ENCODE measurements at regions not wholly inside any gene's neighbourhood (a gene's known extent, or its start where the extent isn't known, plus 50 kb on each side); places are given as distances from the start of the nearest gene placed in this dataset.

DNA sequence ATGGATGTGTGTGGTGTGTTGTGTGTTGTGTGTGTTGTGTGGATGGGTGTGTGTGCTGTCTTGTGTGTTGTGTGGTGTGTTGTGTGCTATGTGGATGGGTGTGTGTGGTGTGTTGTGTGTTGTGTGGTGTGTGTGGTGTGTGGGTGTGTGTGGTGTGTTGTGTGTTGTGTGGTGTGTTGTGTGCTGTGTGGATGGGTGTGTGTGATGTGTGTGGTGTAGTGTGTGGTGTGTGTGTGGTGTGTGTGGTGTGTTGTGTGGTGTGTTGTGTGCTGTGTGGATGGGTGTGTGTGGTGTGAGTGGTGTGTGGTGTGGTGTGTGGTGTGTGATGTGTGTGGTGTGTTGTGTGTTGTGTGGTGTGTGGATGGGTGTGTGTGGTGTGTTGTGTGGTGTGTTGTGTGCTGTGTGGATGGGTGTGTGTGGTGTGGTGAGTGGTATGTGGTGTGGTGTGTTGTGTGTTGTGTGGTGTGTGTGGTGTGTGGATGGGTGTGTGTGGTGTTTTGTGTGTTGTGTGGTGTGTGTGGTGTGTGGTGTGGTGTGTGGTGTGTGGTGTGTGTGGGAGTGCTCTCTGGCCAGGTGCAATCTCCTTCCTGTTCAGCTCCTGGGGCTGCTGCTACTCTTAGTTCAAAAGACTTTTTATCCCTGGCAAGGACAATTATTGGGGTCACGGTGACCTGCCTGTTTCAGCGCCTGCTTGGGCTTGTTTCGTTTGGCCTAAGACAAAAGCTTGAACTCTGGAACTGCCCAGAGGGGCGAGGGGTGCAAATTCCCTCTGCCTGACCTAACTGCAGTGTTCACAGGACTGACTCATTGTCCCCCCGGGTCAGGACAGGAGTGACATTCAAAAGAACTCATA, 101.1 kb downstream of the UBIAD1 start:
- DNase-seq (ENCODE audit: low read depth) = no peak

DNA sequence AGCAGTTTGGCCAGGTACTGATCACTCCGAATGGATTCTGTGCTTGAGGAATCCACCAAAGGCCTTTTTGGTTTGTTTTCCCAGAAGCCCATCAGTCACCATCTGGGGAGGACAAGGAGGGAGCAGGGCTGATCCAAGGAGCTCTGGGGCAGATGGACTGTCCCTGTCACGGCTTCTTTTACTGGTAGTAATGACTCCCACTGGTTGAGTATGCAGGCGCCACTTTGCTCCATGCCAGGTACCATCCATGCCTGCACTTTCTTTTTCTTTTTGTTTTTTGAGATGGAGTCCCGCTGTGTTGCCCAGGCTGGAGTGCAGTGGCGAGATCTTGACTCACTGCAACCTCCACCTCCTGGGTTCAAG, 101.7 kb downstream of the UBIAD1 start:
- DNase-seq (ENCODE audit: low read depth) = no peak

DNA sequence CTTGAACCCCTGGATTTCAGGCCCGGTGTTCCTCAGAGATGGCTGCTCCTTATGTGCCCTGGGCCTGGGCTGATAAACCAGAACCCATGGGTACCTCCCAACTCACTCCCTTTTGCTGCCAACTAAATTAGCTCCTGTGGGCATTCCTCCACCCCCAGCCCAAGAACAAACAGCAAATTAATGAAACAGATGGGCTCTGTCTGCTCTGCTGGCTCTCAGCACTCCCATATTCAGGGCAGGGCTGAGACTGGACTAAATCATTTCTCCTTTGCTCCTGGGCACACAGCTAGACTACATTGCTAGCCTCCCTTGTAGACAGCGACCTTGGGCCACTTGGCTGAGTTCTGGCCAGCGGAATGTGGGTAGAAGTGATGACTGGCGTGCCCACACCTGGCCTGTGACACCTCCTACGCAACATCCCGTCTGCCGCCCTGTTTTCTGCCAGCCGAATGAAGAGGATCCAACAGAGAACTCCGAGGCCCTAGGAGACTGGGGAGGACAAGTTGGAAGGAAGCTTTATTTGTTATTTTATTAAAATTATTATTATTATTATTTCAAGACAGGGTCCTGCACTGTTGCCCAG, 101.9 kb upstream of the DISP3 start:
- DNase-seq (ENCODE audit: low read depth) = no peak

DNA sequence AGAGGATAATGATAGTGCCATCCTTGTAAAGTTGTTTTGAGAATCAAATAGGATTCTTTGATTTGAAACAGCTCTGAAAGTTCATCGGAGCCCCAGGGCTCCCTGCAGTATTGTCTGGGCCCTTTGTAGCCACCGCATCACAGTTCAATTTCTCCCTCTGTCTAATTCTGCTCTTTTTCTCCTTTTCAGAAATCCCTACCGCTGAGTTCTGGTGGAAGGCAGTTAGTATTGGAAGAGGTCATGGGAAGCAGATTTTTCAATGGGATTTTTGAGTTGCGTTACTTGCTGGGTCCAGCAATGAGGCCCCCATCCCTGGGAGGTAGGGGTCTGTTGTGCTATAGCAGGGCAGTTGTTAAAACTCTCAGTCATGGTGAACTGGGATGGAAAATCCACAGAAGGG, 101.0 kb upstream of the DISP3 start:
- no peak for DNase-seq (ENCODE audit: low read depth)

DNA sequence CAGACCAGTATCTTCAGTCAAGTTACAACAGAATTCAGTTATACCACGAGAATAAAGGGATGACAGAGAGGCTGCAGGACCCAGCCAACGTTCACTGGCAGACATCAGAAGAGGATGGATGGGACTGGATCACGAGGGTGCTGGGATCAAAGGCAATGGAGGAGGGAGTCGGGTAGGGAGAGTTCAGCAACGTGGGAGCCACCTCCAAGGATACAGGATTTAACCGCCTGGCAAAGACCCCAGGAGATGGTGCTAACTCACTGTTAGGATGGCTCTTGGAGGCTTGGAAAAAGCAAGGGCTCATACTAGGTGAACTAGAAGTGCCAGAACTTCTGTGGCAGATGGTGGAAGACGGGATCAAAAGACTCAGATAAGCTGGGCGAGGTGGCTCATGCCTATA, 99.1 kb upstream of the DISP3 start:
- DNase-seq (ENCODE audit: low read depth) = no peak

DNA sequence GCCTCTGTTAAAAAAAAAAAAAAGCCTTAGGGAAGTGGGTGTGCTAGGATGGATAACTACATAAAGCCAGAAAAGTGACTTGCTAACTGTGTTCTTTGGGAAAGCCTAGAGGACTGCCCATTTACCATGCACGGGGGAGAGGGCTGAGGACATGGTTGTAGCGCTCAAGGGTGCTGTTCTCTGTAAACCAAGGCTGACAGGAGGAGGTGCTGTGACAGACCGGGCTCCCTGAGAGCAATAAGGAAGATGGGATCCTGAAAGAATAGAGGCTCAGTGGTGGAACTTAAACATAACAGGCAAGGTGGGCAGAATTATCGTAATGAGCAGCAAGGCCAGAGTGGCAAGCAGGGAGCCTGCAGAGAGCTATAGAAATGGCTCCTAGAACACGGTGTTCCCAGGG, 98.5 kb upstream of the DISP3 start:
- no peak for DNase-seq (ENCODE audit: low read depth)

DNA sequence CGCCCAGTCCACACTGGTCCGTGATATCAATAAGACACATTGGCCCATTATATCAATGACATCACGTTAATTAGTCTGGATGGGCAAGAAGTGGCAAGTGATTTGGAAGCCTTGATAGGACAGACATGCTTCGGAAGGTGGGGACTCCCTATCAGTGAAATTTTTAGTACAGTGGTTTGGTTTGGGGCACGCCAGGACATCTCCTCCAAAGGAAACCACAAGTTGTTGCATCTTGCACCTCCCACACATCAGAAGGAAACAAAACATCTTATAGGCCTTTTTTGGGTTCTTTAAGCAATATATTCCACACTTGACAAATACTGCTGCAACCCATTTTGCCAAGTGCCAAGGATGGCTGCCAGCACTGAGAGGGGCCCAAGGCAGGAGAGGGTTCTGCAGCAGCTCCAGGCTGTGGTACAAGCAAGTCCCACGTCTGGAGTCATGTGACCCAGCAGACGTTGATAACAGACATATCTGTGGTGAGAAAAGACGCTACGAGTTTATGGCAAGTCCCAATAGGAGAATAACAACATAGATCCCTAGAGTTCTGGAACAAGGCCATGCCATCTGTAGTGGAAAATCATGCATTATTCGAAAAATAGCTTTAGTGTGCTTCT, 95.3 kb upstream of the DISP3 start:
- DNase-seq (ENCODE audit: low read depth) = no peak

DNA sequence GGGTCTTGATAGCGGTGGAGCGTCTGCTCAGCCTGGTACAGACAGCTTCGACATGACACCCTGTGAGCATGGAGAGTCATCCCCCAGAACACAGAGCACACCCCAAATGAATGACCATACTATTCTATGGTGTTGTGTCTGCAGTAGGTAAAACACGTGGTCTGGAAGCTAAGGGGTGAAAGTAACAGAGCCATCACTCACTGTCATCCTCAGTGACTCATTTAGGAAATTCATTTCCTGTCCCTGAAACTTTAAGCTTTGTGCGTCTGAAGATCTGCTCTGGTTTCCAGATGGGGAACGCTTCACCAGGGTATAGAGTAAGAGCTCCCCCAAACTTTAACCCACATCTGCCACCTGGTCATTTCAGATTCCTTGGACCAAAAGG, 94.8 kb upstream of the DISP3 start:
- peak; percentile 11 for DNase-seq (ENCODE audit: low read depth)

DNA sequence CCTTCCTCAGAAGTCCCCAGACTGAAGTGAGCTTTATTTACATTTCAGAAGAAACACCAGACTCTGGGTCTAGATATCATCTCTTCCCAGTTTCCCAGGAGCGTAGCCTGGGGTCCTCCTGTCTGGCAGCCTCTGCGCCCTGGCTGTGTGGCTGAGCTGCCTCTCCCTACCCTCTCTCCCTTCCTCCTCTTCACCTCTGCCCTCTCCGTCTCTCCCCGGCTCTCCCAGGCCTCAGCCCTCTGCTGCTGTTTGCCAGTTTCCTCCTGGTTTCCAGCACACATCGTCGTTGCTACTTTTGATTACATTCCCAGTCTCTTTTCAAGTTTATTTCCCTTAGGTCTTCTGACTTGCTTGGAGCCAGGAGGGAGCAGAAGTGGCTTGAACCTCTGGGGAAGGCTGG, 91.1 kb upstream of the DISP3 start:
- no peak for DNase-seq (ENCODE audit: low read depth)

DNA sequence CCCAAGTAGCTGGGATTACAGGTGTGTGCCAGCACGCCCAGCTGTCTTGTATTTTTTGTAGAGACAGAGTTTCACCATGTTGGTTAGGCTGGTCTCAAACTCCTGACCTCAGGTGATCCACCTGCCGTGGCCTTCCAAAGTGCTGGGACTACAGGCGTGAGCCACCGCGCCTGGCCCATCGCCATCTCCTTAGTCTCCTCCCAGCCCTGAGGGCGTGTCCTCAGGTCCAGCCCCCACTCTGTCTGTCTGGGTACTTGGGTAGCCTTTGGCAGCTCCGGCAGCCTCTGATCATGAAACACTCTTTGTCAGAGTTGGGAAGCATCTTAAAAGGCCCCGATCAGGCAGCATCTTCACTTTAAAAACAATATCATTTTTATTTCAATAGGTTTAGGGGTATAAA, 90.3 kb upstream of the DISP3 start:
- DNase-seq (ENCODE audit: low read depth) = no peak

DNA sequence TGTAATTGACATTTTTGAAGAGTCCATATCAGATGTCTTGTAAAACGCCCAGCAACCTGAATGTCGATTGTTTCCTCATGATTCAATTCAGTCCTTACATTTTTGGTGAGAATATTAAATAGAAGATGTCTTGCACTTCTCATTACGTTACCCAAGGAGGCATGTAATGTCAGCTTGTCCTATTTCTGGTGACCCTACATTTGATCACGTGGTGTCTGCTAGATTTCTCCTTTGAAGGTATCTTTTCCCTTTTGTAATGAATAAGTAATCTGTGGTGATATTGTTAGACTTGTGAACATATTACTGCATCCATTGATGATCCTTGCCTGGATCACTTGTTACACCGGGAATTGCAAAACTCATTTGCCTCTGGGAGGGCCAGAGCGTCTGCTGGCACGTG, 87.6 kb upstream of the DISP3 start:
- no peak for DNase-seq (ENCODE audit: low read depth)

DNA sequence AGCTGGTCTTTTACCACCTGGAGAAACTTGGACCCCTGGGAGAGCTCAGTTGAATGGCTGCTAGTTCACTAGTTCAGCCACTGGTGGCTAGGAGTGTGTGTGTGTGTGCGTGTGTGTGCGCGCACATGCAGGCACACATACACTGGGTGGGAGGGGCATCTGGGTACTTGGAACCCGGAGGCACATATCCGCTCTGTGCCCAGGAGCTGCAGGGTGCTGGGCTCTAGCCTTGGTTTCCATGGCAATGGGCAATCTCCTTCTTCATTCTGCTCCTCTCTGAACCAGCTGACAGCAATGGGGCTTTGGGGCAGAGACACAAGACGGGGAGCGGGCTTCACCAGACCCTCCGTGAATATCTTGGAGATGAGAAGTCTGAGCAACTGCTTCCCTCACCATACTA, 87.1 kb upstream of the DISP3 start:
- no peak for DNase-seq (ENCODE audit: low read depth)

DNA sequence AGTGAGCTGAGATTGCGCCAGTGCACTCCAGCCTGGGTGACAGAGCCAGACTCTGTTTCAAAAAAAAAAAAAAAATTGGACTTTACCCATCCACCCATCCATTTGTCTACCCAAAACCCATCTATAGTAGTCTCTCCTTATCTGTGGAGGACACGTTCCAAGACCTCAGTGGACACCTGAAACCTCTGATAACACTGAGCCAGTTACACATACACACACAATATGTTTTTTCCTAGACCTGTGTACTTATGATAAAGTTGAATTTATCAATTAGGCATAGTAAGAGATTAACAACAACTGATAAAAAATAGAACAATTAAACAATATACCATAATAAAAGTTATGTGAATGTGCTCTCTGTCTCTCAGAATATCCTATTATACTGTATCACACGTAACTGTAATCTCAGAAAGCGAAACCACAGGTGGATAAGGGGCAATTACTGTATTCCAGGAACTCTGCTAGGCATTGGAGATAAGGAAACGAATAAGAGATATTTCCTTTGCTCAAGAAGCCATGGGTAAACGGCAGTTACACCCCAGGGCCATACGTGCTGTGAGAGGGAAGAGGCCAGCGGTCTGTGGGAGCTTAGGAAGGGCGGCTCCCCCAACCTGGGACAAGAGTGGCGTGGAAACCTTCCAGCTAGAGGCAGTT, 84.2 kb upstream of the DISP3 start:
- DNase-seq (ENCODE audit: low read depth) = no peak

DNA sequence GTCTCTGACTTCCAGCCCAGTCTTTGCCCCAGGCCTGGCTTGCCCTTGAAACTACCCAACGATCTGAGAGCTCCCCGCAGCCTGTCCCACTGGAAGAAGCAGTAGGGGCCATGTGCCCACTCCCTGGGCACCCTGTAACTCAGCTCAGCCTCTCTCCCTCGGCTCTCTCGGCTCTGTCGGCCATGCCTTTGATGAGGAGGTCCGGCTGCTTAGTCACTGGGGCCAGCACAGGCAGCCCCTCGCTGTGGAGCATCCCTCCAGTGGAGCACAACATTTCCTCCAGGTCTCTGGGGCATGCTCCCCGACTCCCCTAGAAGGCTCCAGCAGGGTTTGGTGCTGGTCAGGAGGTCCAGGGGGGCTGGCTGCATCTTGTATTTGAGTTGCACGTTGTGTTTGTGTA, 83.3 kb upstream of the DISP3 start:
- no peak for DNase-seq (ENCODE audit: low read depth)

DNA sequence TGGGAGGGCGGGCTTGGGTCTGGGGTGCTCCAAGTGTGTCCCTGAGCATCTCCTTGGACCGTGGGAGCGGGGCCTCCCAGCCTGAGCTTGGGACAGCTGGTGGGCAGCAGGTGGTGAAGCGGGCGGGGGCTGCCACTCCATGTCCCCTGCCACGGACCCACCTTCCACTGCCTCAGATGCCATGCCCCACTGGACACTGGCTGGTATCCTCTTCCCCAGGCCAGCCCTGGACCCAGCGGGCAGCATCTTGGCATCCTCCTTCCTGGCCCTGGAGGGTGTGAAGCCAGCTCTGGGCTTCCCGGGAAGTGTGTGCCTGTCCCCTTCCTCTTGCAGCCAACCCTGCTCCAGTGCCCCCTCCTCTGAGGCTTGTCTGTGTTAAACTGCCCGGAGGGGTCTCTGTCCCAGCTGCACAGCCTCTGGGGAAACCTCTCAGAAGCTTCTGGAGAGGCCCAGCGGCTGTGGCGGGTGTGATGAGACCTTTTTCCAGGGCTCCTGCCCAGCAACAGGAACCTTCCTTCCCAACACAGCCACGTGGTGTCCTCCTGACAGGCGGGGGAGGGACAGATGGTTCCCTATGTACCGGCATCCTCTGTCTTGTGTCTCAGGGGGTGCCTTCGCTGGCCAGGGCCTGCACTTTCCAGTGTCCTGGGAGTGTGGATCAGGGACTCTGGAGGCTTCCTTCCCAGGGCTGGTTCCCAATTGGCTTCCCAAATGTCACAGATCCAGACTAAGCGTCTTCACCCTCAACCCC, 81.6 kb upstream of the DISP3 start:
- no peak for DNase-seq (ENCODE audit: low read depth)

DNA sequence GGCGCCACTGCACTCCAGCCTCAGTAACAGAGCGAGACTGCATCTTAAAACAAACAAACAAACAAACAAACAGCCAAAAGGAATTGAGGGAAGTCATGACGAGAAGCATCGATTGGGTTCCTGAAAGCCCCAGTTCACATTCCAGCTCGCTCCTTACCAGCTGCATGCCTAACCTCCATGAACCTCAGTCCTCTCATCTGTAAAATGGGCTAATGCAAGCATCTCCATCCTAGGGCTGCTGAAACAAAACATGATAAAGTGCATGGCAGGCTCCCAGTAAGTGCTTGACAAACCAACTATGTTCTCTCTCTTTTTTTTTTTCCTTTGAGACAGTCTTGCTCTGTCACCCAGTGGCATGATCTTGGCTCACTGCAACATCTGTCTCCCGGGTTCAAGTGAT, 79.7 kb upstream of the DISP3 start:
- DNase-seq (ENCODE audit: low read depth) = no peak

DNA sequence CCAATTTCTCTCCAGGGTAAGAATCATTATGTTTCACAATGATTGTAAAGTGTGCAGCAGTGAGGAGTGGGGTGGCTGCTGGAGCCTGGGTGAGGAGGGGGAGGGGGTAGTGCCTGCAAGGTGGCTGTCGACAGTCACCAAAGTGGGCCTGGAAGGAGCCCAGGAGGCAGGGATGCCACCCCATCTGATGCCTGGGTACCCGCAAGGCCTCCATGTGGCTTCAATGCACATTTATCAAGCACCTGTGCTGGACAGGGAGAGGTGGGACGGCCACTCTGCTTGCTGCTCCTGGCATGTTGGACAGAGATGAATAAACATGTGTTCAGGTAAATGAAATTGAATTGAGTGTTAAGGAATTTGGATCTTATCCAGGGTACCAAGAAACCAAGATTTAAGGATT, 78.8 kb upstream of the DISP3 start:
- no peak for DNase-seq (ENCODE audit: low read depth)

DNA sequence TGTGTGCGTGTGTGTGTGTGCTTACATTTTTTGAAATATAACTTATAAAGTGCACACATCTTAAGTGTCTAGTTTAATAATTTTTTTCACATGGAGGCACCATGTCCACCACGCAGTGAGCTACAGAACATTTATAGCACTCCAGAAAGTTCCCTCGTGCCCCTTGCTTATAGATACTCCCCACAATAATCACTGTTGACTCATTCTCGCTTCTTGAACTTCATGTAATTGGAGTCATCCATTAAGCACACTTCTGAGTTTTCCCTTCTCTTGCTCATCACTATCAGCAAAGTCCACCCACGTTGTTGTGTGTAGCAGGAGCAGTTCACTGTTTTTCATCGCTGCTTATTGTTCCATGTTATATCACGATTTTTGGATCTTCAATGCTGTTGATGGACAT, 78.4 kb upstream of the DISP3 start:
- no peak for DNase-seq (ENCODE audit: low read depth)

DNA sequence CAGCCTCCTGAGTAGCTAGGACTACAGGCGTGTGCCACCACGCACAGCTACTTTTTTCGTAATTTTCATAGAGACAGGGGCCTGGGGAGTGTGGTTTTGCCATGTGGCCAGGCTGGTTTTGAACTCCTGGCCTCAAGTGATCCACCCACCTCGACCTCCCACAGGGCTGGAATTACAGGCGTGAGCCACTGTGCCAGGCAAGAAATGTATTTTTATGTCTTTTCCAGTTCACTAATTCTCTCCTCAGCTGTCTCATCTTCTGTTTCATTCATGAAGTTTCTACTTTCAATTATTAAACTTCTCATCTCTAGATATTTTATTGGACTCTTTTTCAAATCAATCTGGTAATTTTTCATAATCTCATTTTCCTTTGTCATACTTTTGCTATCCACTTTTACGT, 72.1 kb upstream of the DISP3 start:
- DNase-seq (ENCODE audit: low read depth) = no peak

DNA sequence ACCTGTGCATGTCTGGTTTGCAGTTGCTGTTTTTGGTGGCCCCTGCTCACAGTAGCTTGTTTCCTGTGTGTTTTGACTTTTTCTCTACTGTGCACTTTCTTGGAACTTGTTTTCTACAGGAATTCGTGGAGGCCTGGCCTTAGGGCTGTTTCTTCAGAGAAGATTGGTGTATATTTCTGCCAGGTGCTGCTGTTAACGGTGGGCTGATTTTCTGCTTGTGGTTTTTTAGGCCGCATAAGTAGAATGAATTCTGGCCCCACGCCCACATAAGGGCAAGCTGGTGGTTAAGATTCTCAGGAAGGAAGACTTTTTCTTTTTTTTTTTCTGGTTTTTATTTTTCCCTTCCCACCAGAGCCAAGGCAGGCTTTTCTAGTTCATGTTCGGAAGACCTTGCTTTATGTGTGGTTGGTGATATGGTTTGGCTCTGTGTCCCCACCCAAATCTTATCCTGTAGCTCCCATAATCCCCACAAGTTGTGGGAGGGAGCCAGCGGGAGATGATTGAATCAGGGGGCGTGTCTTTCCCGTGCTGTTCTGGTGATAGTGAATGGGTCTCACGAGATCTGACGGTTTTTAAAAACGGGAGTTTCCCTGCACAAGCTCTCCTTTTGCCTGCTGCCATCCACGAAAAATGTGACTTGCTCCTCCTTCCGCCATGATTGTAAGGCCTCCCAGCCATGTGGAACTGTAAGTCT, 71.5 kb upstream of the DISP3 start:
- DNase-seq (ENCODE audit: low read depth) = no peak

DNA sequence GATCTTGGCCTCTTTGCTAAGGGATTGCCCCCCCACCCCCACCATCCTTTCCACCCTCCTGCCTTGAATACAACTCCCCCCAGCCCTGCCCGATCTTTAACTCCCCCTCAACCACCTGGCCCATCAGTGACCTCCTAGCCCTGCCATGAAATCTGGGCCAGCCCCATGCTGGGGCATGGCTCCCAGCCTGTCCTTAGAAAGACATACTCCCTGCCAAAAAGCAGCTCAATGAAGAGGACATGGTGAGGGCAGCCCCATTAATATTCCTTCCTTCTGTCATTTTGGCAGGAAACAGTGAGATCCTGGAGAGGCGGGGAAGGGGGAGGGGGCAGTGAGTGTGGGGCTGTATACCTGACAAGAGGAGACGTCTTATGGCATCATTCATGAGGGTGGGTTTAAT, 66.8 kb upstream of the DISP3 start:
- DNase-seq (ENCODE audit: low read depth) = no peak

DNA sequence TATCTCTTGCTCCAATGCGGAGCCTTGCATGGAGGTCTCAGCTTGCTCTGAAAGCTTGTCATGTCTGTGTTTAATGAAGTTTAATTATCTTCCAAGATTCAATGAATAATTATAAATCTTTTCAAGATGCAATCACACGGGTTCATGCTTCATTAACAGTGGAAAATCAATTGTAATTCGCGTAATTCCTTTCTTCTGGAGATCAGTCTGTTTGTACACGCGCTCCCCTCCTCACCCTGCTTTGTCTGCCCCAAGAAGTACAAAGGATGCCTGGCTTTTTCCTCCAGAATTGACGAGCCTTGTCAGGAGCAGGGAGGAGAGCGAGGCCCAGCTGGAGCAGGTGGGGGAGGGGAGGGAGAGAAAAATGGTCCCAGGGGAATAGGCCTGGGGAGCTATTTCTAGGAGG, 65.0 kb upstream of the DISP3 start:
- DNase-seq (ENCODE audit: low read depth) = no peak

Measured in iris pigment epithelial cell (primary cell).